ENCODE measurements at regions not wholly inside any gene's neighbourhood (a gene's known extent, or its start where the extent isn't known, plus 50 kb on each side); places are given as distances from the start of the nearest gene placed in this dataset.

GRCh38 chr5:124927735-124928134, 181.3 kb upstream of the ZNF608 start:
- no peak for DNase-seq
- Mint-ChIP-seq H3K36me3 (ENCODE audit: unreplicated experiment) (no peaks in the 10 kb centered on the region), H3K27ac (ENCODE audit: unreplicated experiment) (no peak overlapping the region), H3K27me3 (ENCODE audit: unreplicated experiment) (no peaks in the 10 kb centered on the region), H3K4me1 (ENCODE audit: low read depth, unreplicated experiment) (no peaks in the 10 kb centered on the region), H3K9me3 (ENCODE audit: unreplicated experiment) (no peaks in the 10 kb centered on the region), H3K4me3 (ENCODE audit: unreplicated experiment) (no peak overlapping the region)
- TF ChIP-seq CTCF (IDR thresholded peaks at IDR 0.05; ENCODE audit: partially characterized antibody, unreplicated experiment): no peak

- no peak for TF ChIP-seq CTCF (IDR thresholded peaks at IDR 0.05; ENCODE audit: partially characterized antibody, unreplicated experiment)
- H3K27me3 Mint-ChIP-seq (ENCODE audit: unreplicated experiment): no peaks in the 10 kb centered on the region
- no peak overlapping the region for H3K27ac Mint-ChIP-seq (ENCODE audit: unreplicated experiment)
- H3K4me1 Mint-ChIP-seq (ENCODE audit: low read depth, unreplicated experiment): no peaks in the 10 kb centered on the region
- H3K36me3 Mint-ChIP-seq (ENCODE audit: unreplicated experiment): no peaks in the 10 kb centered on the region
- DNase-seq: no peak
- H3K4me3 Mint-ChIP-seq (ENCODE audit: unreplicated experiment): no peak overlapping the region
- no peaks in the 10 kb centered on the region for H3K9me3 Mint-ChIP-seq (ENCODE audit: unreplicated experiment)
Observed at GRCh38 chr5:124929000-124929399, 182.6 kb upstream of the ZNF608 start.

- Mint-ChIP-seq H3K4me1 (ENCODE audit: low read depth, unreplicated experiment) (no peaks in the 10 kb centered on the region), H3K27ac (ENCODE audit: unreplicated experiment) (no peak overlapping the region), H3K4me3 (ENCODE audit: unreplicated experiment) (no peak overlapping the region), H3K27me3 (ENCODE audit: unreplicated experiment) (no peaks in the 10 kb centered on the region), H3K36me3 (ENCODE audit: unreplicated experiment) (no peaks in the 10 kb centered on the region), H3K9me3 (ENCODE audit: unreplicated experiment) (no peaks in the 10 kb centered on the region)
- no peak for DNase-seq
- TF ChIP-seq CTCF (IDR thresholded peaks at IDR 0.05; ENCODE audit: partially characterized antibody, unreplicated experiment): no peak
Observed at GRCh38 chr5:124932791-124933600, 186.6 kb upstream of the ZNF608 start.

DNA sequence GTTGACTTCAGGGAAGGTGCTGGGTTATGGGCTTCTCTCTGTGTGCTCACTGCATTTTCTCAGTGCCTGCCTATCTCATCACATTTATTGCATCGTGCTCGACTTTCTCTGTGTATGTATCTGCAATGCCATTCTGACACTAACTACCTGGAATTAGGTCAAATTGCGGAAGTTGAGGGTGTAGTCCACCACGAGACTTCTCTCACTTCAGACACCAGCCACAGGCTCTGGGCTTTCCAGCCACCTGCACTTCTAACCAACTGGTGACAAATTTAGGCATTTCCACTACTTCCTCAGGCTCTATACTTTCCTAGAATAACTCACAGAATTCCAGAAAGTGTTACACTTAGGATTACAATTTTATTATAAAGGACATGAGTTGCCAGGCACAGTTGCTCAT, 188.6 kb upstream of the ZNF608 start:
- Mint-ChIP-seq H3K9me3 (ENCODE audit: unreplicated experiment) (no peaks in the 10 kb centered on the region), H3K36me3 (ENCODE audit: unreplicated experiment) (no peaks in the 10 kb centered on the region), H3K4me1 (ENCODE audit: low read depth, unreplicated experiment) (no peaks in the 10 kb centered on the region), H3K27ac (ENCODE audit: unreplicated experiment) (no peak overlapping the region), H3K4me3 (ENCODE audit: unreplicated experiment) (no peak overlapping the region), H3K27me3 (ENCODE audit: unreplicated experiment) (no peaks in the 10 kb centered on the region)
- no peak for DNase-seq
- no peak for TF ChIP-seq CTCF (IDR thresholded peaks at IDR 0.05; ENCODE audit: partially characterized antibody, unreplicated experiment)

DNA sequence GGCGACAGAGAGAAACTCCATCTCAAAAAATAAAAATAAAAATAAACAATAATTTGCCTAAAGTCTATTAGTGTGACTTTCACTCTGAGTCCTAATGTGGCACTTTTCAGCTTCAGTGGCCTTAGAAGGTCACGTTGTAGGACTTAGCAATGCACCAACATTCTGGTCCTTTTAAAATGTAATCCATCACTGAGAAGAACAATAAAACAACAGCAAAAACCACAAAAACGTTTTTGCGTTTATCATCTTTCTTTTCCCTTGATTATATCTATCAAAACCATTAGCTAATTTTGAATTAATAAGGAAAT, 190.1 kb upstream of the ZNF608 start:
- Mint-ChIP-seq H3K4me1 (ENCODE audit: low read depth, unreplicated experiment) (no peaks in the 10 kb centered on the region), H3K27ac (ENCODE audit: unreplicated experiment) (no peak overlapping the region), H3K36me3 (ENCODE audit: unreplicated experiment) (peaks cover 5% of the 10 kb centered on the region), H3K27me3 (ENCODE audit: unreplicated experiment) (no peaks in the 10 kb centered on the region), H3K4me3 (ENCODE audit: unreplicated experiment) (no peak overlapping the region), H3K9me3 (ENCODE audit: unreplicated experiment) (peaks cover 3% of the 10 kb centered on the region)
- no peak for TF ChIP-seq CTCF (IDR thresholded peaks at IDR 0.05; ENCODE audit: partially characterized antibody, unreplicated experiment)
- no peak for DNase-seq

Data from glutamatergic neuron (in vitro differentiated cells).